EL (cell line): ENCODE measurements at regions not wholly inside any gene's neighbourhood (a gene's known extent, or its start where the extent isn't known, plus 50 kb on each side); places are given as distances from the start of the nearest gene placed in this dataset.

Experiments
- DNase-seq: peaks from one replicate; pipeline ENCODE4 v3.0.0-alpha.2; 2016

DNA sequence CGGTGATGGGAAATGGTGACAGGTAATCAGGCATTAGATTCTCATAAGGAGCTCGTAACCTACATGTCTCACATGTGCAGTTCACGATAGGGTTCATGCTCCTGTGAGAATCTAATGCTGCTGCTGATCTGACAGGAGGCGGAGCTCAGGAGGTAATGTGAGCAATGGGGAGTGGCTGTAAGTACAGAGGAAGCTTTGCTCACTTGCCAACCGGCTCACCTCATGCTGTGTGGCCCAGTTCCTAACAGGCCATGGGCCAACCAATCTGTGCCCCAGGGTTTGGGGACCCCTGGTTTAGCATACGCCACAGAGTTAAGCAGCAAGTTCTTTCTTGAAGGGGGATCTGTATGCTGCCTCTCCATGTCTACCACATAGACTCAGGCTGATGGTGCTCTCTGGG lies 133.1 kb downstream of the IQUB start:
- no peak for DNase-seq

GRCh38 chr7:123400196-123400595 lies 134.2 kb downstream of the IQUB start:
- no peak for DNase-seq

DNA sequence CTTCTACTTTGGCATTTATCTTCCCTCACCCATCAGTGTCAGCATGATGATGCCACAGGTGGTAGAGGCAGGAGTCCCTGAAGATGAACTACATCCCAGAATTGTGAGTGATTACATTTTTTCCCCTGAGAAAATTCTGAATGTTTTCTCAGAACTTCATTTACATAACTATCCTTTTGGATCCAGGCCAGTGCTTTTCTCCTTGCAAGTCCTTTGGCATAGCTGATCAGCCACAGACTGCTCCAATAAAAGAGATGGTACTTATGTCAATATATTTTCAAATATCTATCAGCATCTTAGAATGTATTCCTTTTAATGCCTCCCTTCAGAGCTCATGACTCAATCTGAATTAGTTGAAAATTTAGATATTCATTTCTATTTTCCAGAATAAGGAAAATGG lies 135.5 kb downstream of the IQUB start:
- no peak for DNase-seq

GRCh38 chr7:123397746-123398338 lies 136.6 kb downstream of the IQUB start:
- no peak for DNase-seq

GRCh38 chr7:123393623-123394022 lies 140.8 kb downstream of the IQUB start:
- DNase-seq, result no peak

DNA sequence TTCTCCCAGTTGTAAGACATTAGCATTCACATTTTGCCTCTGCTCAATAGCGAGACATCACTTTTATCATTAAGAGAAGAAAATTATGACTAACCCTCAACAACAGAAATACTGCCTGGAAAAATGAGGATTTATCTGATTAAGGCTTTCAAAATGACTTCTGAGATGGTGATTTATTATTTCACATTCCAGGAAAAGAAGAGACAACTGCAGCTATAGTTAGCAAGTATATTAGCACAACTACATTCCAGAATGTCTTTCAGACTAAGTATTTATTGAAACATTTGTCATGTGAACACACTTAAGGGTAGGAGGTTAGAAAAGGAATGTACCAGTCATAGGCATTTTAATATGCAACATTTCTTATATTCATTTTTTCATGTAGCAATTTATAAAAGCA lies 162.0 kb downstream of the IQUB start:
- DNase-seq, result no peak

- DNase-seq, result peak; percentile 5
These were observed 166.8 kb downstream of the IQUB start for GRCh38 chr7:123367484-123368122.

- DNase-seq, result no peak
These were observed 167.3 kb upstream of the SLC13A1 start for GRCh38 chr7:123367031-123367430.

GRCh38 chr7:123366626-123367025 lies 166.9 kb upstream of the SLC13A1 start:
- DNase-seq, result no peak

- DNase-seq, result no peak
These were observed 160.9 kb upstream of the SLC13A1 start for GRCh38 chr7:123360631-123361030.

DNA sequence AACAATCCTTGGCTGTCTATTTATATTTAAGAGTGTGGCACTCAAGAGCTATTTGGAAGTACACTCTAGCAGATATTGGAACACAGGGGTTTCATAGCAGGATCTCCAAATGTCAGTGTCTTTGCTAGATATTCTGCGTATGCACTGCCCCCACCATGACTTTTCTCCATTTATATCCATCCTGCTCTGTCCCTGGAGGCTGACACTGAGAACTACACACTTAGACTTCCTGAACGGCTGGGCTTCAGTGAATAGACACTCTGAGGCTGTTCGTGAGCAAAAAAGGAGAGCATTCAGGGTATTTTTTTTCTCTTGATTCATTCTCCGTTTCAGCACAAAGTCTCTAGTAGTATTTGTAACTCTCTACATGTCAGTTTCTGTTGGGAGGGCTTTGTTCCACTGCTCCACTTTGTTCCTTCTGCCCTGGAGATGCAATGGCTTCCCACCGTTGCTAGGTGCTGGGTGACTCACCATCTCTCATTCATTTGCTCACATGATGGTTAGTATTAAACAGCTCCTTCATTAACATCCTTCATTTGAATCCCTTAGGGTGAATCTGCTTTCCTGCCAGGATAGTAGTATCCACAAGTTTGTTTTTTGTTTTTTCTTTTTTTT lies 155.9 kb upstream of the SLC13A1 start:
- no peak for DNase-seq

GRCh38 chr7:123352973-123353372 lies 153.2 kb upstream of the SLC13A1 start:
- no peak for DNase-seq

DNA sequence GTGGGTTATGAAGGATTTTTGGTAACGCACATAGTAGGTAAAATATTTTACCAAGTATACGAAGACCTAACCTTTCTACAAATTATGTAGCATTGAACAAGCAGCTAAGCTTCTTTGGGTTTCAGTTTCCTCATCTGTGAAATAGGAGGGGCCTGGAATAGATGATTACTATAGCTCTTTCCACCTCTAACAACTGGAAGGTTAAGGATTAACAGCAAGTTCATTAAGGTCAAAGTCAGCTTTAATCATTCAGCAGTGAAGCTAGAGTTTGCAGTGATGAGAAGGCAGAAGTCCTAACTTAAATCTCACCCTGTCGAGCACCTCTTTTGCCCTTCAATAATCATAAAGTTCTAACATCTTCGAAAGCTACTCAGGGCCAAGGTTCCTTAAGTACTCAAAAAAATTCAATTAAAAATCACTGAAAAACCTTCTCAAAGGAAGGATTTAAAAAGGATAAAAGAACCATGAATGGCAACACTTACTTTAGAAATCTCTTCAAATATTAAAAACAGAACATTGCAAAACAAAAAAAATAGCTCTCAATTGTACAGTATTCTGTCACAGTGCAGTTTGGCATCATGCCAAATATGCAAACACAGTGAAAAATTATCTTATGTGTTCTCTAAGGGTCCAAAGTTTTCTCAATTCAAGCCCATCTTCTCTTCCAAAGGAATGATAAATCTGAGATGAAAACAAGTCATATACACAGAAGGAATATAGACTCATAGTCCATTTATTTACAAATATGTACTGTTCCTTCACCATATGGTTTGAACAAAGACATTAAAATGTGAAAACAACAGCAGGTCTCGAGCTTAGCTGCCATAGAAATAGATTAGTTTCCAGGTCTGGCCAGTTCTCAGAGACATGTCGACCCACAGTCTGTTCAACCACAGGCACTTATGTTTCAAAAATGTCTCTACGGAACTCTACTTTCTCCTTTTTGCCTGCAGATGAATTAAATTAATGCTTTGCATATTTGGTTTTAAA lies 152.0 kb upstream of the SLC13A1 start:
- DNase-seq, result no peak

DNA sequence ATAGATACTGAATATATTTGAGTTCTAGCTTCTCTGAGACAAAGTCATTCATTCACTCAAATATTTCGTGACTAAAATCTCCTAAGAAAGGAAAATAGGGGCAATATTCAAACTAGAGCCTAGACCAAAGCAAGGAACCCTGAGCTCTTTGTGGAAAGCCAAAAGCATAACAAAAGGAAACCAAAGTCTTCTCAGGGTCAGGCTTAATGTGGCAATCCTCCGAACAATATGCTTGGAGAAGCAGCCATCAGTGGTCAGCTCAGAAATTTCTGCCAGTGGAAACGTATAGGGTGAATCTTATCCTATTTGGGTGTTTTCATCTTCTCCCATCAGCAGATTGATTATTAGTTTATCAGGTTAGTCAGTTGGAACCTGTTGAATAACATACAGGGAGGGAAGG lies 151.3 kb upstream of the SLC13A1 start:
- no peak for DNase-seq

DNA sequence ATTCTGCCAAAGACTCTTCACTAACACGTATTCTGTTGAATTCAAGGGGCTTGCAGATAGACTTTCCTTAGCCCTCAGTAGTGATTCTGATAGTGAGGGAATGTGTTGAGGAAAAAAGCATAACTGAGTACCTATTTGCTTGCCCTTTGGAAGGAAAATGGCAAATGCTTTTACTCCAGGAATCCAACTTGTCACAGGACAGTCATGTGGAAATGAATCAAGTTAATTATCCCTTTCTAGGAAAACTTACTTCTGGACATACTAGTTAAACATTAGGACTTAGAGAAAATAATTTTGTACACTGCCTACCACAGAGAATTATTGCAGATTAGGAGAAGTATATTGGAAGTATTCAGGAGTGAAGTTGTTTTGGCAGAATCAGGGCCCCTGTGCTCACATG lies 148.9 kb upstream of the SLC13A1 start:
- no peak for DNase-seq

DNA sequence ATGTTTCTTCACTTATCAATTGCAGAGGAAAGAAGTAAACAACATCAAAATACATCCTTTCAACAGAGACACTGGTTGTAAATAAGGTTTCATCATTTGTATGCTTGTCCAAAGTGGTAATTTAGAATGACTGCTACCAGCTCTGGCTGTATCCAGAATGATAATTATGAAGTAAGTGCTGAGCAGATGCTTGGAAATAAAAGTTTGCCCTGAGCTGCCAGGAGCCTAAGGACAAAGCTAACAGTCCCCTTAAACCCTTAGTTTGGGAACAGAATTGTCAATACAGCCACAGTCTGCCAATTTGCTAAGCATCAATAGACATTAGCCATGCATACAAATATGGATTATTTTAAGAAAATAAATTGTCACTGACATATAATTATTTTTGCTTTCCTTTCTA lies 147.0 kb upstream of the SLC13A1 start:
- DNase-seq, result no peak

DNA sequence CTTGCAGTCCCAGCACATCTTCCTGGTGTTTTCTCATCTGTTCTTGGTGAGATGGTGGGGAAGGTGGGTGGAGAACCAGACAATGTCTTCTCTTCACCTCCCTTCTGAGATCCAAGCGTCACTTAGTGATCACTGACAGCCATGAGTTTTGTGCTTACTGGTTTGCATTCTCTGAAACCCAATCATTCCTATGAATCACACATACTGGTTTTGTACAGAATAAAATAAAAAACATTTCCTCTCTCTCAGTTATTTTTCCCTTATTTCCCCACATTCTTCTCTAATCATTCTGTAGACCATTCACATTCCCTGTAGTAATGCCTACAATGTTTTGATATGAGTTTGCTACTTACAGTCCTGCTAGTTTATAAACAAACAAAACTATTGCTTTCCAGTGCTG lies 143.8 kb upstream of the SLC13A1 start:
- no peak for DNase-seq

GRCh38 chr7:123341102-123341501 lies 141.3 kb upstream of the SLC13A1 start:
- no peak for DNase-seq

DNA sequence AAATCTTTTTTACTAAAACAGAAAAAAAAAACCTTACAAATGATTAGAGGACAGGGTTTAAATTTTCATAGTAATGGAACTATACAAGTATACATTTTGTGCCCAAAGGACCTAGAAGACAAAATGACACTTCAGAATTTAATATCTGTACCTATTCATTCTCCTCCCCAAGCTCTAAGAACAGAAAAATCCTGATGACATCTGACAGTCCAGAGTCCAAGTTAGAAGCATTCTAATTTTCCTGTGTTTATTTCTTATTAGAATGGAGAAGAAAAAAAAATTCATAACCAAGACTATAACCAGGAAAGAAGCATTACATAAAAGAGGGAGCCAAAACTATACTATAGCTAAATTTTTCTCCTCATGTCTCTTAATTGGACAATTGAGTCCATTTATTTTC lies 138.9 kb upstream of the SLC13A1 start:
- no peak for DNase-seq

- no peak for DNase-seq
These were observed 130.3 kb upstream of the SLC13A1 start for GRCh38 chr7:123329988-123330643.

GRCh38 chr7:123327661-123328060 lies 127.9 kb upstream of the SLC13A1 start:
- no peak for DNase-seq

DNA sequence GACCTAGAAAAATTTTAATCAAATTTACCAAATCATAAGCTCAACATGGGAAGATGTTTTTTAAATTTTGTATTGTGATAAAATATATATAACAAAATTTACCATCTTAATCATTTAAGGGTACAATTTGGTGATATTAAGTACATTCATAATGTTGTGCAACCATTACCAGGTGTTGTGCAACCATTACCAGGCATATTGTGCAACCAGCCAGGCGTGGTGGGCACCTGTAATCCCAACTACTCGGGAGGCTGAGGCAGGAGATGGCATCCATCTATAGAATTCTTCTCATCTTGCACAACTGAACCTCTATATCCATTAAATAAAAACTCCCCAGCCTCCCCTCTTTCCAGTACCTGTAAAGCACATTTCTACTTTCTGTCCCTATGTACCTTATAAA lies 124.5 kb upstream of the SLC13A1 start:
- DNase-seq, result no peak

DNA sequence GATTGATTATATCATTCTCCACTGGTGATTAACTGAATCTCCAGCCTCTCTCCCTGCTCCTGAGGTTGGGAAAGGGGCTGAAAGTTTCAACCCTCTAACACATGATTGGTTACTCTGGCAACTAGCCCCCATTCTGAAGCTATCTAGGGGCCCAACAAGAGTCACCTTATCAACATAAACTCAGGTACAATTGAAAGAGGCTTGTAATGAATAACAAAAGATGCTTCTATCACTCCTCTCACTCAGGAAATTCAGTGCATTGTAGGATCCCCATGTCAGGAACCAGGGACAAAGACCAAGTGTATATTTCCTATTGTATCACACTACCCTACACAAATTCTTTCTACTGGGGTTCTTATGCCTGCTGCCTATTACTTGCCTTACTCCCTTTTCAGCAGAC lies 123.9 kb upstream of the SLC13A1 start:
- DNase-seq, result no peak
